ENCODE measurements at regions not wholly inside any gene's neighbourhood (a gene's known extent, or its start where the extent isn't known, plus 50 kb on each side); places are given as distances from the start of the nearest gene placed in this dataset.
"Not testable (repeated sequence)": the region's sequence is repeated elsewhere in the genome, so short reads cannot be mapped to it uniquely, and the experiment has no call there.

DNA sequence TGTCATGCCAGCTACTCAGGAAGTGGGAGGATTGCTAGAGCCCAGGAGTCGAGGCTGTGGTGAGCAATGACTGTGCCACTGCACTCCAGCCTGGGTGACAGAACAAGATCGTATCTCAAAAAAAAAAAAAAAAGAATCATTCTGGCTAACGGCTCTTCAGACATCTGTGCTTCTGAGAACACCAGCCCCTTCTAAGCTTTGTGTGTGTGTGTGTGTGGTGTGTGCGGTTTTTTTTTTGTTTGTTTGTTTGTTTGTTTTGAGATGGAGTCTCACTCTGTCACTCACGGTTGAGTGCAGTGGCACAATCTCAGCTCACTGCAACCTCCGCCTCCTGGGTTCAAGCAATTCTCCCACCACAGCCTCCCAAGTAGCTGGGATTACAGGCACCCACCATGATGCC, 79.4 kb upstream of the DRD5 start:
- DNase-seq (ENCODE audit: low read depth in 2 of 2, low spot score in 1 of 2) = not testable (repeated sequence)

GRCh38 chr4:9702696-9703095, 78.7 kb upstream of the DRD5 start:
- DNase-seq (ENCODE audit: low read depth in 2 of 2, low spot score in 1 of 2) = not testable (repeated sequence)

- DNase-seq (ENCODE audit: low read depth in 2 of 2, low spot score in 1 of 2) = peak in 1 of 2 donors; percentile 21
Observed at GRCh38 chr4:9703391-9703790, 78.0 kb upstream of the DRD5 start.

GRCh38 chr4:9704126-9704525, 77.3 kb upstream of the DRD5 start:
- not testable (repeated sequence) for DNase-seq (ENCODE audit: low read depth in 2 of 2, low spot score in 1 of 2)

DNA sequence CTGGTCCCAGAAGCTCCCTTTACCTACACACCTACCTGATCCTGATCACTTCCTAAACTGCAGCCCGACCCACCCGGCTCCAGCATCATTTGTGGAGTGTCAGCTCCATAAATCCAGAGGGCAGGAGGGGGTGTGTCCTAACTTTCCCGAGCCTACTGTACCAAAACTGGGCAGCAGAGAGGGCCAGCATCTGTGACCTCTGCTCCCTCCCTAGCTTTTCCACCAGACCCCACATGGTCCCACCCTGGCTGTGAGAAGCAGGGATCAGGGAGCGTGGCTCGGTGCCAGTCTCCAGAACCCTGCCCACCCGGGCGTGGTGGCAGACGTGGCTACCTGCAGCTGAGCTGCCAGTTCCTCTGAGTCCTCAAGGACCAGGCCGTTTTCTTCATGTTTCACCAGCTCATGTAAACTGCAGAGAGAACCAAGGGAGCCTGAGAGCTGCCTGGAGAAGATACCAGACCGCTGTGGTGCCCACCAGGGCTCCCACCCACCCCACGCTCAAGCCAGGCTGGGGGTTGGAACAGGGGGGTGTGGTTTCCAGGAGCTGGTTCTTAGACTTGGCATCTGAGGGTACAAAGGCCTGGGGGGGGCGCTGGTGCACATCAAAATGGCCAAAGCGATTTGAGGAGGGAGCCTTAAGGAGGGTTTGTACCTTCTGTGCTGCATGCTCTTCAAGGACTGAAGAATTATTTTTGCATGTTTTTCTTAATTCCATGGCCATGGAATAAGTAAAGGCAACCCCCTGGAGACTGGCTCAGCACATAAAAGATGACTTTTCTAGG, 76.7 kb upstream of the DRD5 start:
- no peak for DNase-seq (ENCODE audit: low read depth in 2 of 2, low spot score in 1 of 2)

DNA sequence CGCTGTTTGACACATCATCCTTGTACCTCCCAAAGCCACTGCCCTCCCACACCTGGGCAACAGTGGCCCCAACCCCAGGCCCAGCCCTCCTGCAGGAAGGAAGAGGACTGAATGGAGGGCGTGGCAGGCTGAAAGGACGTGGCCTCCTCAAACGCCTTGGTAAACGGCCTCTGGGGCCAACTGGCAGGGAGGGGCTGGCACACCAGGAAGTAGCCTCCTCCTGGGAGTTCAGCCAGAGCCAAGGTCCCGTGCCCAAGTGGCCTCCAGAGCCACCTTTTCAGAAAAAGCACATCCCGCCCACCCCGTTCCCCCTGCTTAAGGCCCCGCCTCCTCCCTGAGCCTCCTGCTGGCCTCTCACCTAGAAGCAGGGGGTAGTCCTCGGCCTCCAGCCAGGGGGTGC, 74.2 kb upstream of the DRD5 start:
- DNase-seq (ENCODE audit: low read depth in 2 of 2, low spot score in 1 of 2) = not testable (repeated sequence)

- not testable (repeated sequence) for DNase-seq (ENCODE audit: low read depth in 2 of 2, low spot score in 1 of 2)
Observed at GRCh38 chr4:9707936-9708335, 73.5 kb upstream of the DRD5 start.

DNA sequence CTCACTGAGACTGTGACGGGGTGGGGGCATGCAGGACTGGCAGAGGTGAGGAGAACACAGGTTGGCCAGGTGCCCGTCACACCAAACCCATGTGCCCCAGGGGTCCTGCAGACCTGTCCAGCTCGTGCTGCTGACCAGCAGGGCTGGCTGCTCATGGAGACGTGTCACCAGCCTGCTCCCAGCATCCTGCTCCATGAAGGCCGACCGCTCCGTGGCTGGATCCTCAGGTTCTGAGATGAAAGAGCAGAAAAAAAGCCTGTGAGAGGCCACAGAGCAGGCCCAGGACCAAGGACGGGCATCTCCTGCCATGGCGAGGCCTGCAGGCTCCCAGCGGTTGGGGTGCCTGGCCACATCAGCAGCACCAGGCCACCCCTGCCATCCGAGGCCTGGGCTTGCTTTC, 71.7 kb upstream of the DRD5 start:
- no peak for DNase-seq (ENCODE audit: low read depth in 2 of 2, low spot score in 1 of 2)

DNA sequence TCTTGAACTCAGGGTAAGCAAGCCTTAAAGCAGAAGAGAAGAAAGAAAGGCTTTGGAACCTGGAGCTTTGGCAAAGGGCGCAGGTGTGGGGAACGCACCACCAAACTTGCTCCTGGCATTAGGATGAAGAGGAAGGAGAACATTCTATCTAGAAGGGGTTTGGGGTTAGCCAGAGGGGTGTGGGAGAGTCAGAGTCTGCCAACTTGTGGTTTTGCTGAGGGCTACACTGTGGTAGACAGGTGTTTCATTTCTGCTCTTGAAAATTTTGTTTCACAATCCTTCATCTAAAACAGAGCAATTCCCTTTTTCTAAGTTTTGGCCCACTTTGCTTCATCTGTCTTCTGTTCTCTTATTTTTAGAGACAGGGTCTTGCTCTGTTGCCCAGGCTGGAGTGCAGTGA, 66.2 kb upstream of the DRD5 start:
- not testable (repeated sequence) for DNase-seq (ENCODE audit: low read depth in 2 of 2, low spot score in 1 of 2)

GRCh38 chr4:9716093-9716492, 65.3 kb upstream of the DRD5 start:
- no peak for DNase-seq (ENCODE audit: low read depth in 2 of 2, low spot score in 1 of 2)

- not testable (repeated sequence) for DNase-seq (ENCODE audit: low read depth in 2 of 2, low spot score in 1 of 2)
Observed at GRCh38 chr4:9718246-9718939, 63.0 kb upstream of the DRD5 start.

GRCh38 chr4:9722131-9722530, 59.3 kb upstream of the DRD5 start:
- DNase-seq (ENCODE audit: low read depth in 2 of 2, low spot score in 1 of 2) = not testable (repeated sequence)

Measured in stimulated activated CD8-positive, alpha-beta memory T cell treated with anti-CD3 and anti-CD28 coated beads, Interleukin-4, amount 100 ng/mL, for 1 hour (primary cell).